Astrocyte (in vitro differentiated cells and primary cell): ENCODE measurements at regions not wholly inside any gene's neighbourhood (a gene's known extent, or its start where the extent isn't known, plus 50 kb on each side); places are given as distances from the start of the nearest gene placed in this dataset.

Experiments
- DNase-seq: peaks from one replicate; pipeline ENCODE4 v3.0.0-alpha.2; 2010; ENCODE audit warnings: low read depth
- FAIRE-seq: peaks from 2 replicates; lab custom pipeline; 2011; peaks lifted over from hg19 to GRCh38; lab: Jason Lieb, UNC
- H2AFZ ChIP-seq: 2 replicates; pipeline ENCODE4 v1.6.0; 2012; ENCODE audit warnings: low read depth, low read length, inconsistent platforms
- H3K27ac ChIP-seq: 2 replicates; pipeline ENCODE4 v1.5.1; 2011; ENCODE audit warnings: low read depth, low read length, inconsistent platforms
- H3K27me3 ChIP-seq: 2 replicates; pipeline ENCODE4 v1.6.0; 2011; ENCODE audit warnings: low read length, inconsistent platforms; ENCODE audit not compliant: insufficient read depth
- H3K36me3 ChIP-seq: 2 replicates; pipeline ENCODE4 v1.5.1; 2011; ENCODE audit warnings: low read length, inconsistent platforms; ENCODE audit not compliant: insufficient read depth
- H3K4me1 ChIP-seq: 2 replicates; pipeline ENCODE4 v1.5.1; 2011; ENCODE audit warnings: low read length, inconsistent platforms; ENCODE audit not compliant: insufficient read depth
- H3K4me2 ChIP-seq: 2 replicates; pipeline ENCODE4 v1.6.0; 2012; ENCODE audit warnings: low read length, inconsistent platforms
- H3K4me3 ChIP-seq: 2 replicates; pipeline ENCODE4 v1.5.1; 2011; ENCODE audit warnings: low read depth, mild to moderate bottlenecking, low read length, inconsistent platforms; ENCODE audit not compliant: insufficient read depth
- H3K79me2 ChIP-seq: 2 replicates; pipeline ENCODE4 v1.6.0; 2012; ENCODE audit warnings: mild to moderate bottlenecking, low read length, inconsistent platforms; ENCODE audit not compliant: insufficient read depth
- H3K9ac ChIP-seq: 2 replicates; pipeline ENCODE4 v1.6.0; 2012; ENCODE audit warnings: mild to moderate bottlenecking, low read length, inconsistent platforms
- H3K9me3 ChIP-seq: 2 replicates; pipeline ENCODE4 v1.5.1; 2012; ENCODE audit warnings: low read depth, mild to moderate bottlenecking, low read length, inconsistent platforms; ENCODE audit not compliant: insufficient read depth
- H4K20me1 ChIP-seq: 2 replicates; pipeline ENCODE4 v1.6.0; 2012; ENCODE audit warnings: low read length, inconsistent platforms; ENCODE audit not compliant: insufficient read depth
- H3K27ac Mint-ChIP-seq: one replicate; pipeline ENCODE4 v1.8.0; 2021; ENCODE audit warnings: mild to moderate bottlenecking, mixed read lengths; ENCODE audit not compliant: unreplicated experiment
- H3K27me3 Mint-ChIP-seq: one replicate; pipeline ENCODE4 v1.8.0; 2021; ENCODE audit warnings: low read depth, mixed read lengths; ENCODE audit not compliant: unreplicated experiment
- H3K36me3 Mint-ChIP-seq: one replicate; pipeline ENCODE4 v1.8.0; 2021; ENCODE audit warnings: low read depth, mixed read lengths; ENCODE audit not compliant: unreplicated experiment
- H3K4me1 Mint-ChIP-seq: one replicate; pipeline ENCODE4 v1.8.0; 2021; ENCODE audit warnings: low read depth, mixed read lengths; ENCODE audit not compliant: unreplicated experiment
- H3K4me3 Mint-ChIP-seq: one replicate; pipeline ENCODE4 v1.8.0; 2021; ENCODE audit warnings: mild to moderate bottlenecking, moderate library complexity, mixed read lengths; ENCODE audit not compliant: unreplicated experiment
- H3K9me3 Mint-ChIP-seq: one replicate; pipeline ENCODE4 v1.8.0; 2021; ENCODE audit warnings: mild to moderate bottlenecking, mixed read lengths; ENCODE audit not compliant: unreplicated experiment
- CTCF ChIP-seq: IDR thresholded peaks from 2 replicates; pipeline ENCODE4 v1.5.1; 2011; ENCODE audit warnings: low read depth, mild to moderate bottlenecking, inconsistent platforms, low read length, moderate library complexity; ENCODE audit not compliant: insufficient read depth
- EZH2 ChIP-seq: IDR thresholded peaks from 2 replicates; pipeline ENCODE4 v1.6.1; 2012; ENCODE audit warnings: mild to moderate bottlenecking, low read length, inconsistent platforms; ENCODE audit not compliant: insufficient read depth

- Histone ChIP-seq H2AFZ (no peak overlapping the region), H3K36me3 (no peaks in the 10 kb centered on the region), H3K9me3 (peaks cover 2% of the 10 kb centered on the region), H4K20me1 (no peaks in the 10 kb centered on the region), H3K9ac (no peak overlapping the region), H3K27ac (no peak overlapping the region), H3K4me3 (no peak overlapping the region), H3K27me3 (no peaks in the 10 kb centered on the region), H3K4me1 (no peaks in the 10 kb centered on the region), H3K79me2 (no peaks in the 10 kb centered on the region), H3K4me2 (no peak overlapping the region)
- H3K4me1 Mint-ChIP-seq = no peaks in the 10 kb centered on the region
- peaks cover 5% of the 10 kb centered on the region for H3K27me3 Mint-ChIP-seq
- FAIRE-seq (no peak), DNase-seq (no peak)
- no peak for TF ChIP-seq EZH2
- no peak for TF ChIP-seq CTCF
- no peak overlapping the region for H3K27ac Mint-ChIP-seq
- H3K4me3 Mint-ChIP-seq = no peak overlapping the region
- peaks cover 11% of the 10 kb centered on the region for H3K9me3 Mint-ChIP-seq
- H3K36me3 Mint-ChIP-seq = no peaks in the 10 kb centered on the region
These were observed 113.4 kb downstream of the MRPL36 start for GRCh38 chr5:1686016-1686802.

- Mint-ChIP-seq H3K36me3 (no peaks in the 10 kb centered on the region), H3K9me3 (peaks cover 11% of the 10 kb centered on the region), H3K4me1 (no peaks in the 10 kb centered on the region), H3K4me3 (no peak overlapping the region), H3K27me3 (peaks cover 5% of the 10 kb centered on the region), H3K27ac (no peak overlapping the region)
- no peaks in the 10 kb centered on the region for H4K20me1 ChIP-seq
- H2AFZ ChIP-seq = no peak overlapping the region
- no peak overlapping the region for H3K4me2 ChIP-seq
- no peaks in the 10 kb centered on the region for H3K4me1 ChIP-seq
- no peak overlapping the region for H3K4me3 ChIP-seq
- no peak overlapping the region for H3K27ac ChIP-seq
- H3K36me3 ChIP-seq = no peaks in the 10 kb centered on the region
- peaks cover 2% of the 10 kb centered on the region for H3K9me3 ChIP-seq
- no peaks in the 10 kb centered on the region for H3K79me2 ChIP-seq
- no peak for DNase-seq
- FAIRE-seq = no peak
- no peak overlapping the region for H3K9ac ChIP-seq
- no peak for TF ChIP-seq CTCF
- no peak for TF ChIP-seq EZH2
- no peaks in the 10 kb centered on the region for H3K27me3 ChIP-seq
These were observed 114.6 kb downstream of the MRPL36 start for GRCh38 chr5:1685066-1685465.

- Histone ChIP-seq H3K27ac (no peak overlapping the region), H2AFZ (no peak overlapping the region), H3K4me2 (no peak overlapping the region), H4K20me1 (no peaks in the 10 kb centered on the region), H3K36me3 (no peaks in the 10 kb centered on the region), H3K9ac (no peak overlapping the region), H3K27me3 (no peaks in the 10 kb centered on the region), H3K79me2 (no peaks in the 10 kb centered on the region), H3K4me3 (no peak overlapping the region), H3K9me3 (no peaks in the 10 kb centered on the region), H3K4me1 (no peaks in the 10 kb centered on the region)
- no peaks in the 10 kb centered on the region for H3K36me3 Mint-ChIP-seq
- FAIRE-seq (no peak), DNase-seq (no peak)
- H3K4me1 Mint-ChIP-seq = no peaks in the 10 kb centered on the region
- H3K9me3 Mint-ChIP-seq = peaks cover 9% of the 10 kb centered on the region
- H3K27me3 Mint-ChIP-seq = peaks cover 7% of the 10 kb centered on the region
- no peak overlapping the region for H3K27ac Mint-ChIP-seq
- no peak overlapping the region for H3K4me3 Mint-ChIP-seq
- TF ChIP-seq CTCF (no peak), EZH2 (no peak)
These were observed 117.7 kb downstream of the MRPL36 start for GRCh38 chr5:1681955-1682354.
